ENCODE measurements at regions not wholly inside any gene's neighbourhood (a gene's known extent, or its start where the extent isn't known, plus 50 kb on each side); places are given as distances from the start of the nearest gene placed in this dataset.

DNA sequence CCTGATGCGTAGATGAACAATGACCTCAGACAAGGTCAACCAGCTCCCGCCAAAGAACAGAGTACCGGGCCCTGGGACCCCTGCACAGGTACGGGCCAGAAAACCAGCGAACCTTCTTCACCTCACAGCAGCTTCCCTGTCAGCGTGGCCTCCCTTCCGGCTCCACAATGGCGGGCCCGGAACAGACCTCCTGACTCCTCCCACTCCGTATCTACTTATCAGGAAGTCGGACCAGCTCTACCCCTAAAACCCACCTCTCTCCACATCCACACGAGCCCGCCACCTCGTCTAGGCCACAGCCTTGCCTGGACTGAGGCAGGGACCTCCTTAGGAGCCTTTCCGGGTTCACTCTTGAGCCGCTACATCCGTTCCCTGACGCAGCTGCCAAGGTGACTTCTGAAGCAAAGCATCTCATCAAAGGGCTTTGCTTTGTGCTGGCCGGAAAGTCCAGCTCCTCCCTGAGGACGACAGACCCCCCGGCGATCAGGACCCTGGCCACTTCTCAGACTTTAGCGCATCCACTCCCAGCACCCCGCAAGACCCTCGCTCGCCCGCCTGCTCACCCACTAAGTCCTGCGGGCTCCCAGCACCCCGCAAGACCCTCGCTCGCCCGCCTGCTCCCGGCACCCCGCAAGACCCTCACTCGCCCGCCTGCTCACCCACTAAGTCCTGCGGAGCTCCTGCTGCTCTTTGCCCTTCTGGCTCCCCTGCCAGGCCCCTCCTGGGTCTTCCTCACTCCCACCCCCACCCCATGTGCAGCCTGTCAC, 308.3 kb upstream of the FOXQ1 start:
- TF ChIP-seq, protein P1, sequence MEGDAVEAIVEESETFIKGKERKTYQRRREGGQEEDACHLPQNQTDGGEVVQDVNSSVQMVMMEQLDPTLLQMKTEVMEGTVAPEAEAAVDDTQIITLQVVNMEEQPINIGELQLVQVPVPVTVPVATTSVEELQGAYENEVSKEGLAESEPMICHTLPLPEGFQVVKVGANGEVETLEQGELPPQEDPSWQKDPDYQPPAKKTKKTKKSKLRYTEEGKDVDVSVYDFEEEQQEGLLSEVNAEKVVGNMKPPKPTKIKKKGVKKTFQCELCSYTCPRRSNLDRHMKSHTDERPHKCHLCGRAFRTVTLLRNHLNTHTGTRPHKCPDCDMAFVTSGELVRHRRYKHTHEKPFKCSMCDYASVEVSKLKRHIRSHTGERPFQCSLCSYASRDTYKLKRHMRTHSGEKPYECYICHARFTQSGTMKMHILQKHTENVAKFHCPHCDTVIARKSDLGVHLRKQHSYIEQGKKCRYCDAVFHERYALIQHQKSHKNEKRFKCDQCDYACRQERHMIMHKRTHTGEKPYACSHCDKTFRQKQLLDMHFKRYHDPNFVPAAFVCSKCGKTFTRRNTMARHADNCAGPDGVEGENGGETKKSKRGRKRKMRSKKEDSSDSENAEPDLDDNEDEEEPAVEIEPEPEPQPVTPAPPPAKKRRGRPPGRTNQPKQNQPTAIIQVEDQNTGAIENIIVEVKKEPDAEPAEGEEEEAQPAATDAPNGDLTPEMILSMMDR (IDR thresholded peaks at IDR 0.05) = no peak

DNA sequence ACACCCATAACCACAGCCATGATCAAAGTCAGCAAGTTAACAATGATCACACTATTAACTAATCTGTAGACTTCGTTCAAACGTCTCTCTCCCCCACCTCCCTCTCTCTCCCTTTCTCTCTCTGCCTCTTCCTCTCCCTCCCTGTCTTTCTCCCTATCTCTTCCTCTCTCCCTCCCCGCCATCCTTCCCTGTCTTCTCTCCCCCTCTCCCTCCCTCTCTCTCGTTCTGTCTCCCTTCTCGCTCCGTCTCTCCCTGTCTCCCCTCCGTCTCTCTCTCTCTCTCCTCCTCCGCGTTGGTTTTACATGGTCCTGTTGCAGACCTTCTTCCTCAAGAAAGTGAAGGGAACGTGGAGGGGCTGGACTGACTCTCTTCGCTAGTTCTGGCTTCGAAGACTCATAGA, 308.9 kb upstream of the FOXQ1 start:
- TF ChIP-seq, protein P1 (IDR thresholded peaks at IDR 0.05) = no peak

DNA sequence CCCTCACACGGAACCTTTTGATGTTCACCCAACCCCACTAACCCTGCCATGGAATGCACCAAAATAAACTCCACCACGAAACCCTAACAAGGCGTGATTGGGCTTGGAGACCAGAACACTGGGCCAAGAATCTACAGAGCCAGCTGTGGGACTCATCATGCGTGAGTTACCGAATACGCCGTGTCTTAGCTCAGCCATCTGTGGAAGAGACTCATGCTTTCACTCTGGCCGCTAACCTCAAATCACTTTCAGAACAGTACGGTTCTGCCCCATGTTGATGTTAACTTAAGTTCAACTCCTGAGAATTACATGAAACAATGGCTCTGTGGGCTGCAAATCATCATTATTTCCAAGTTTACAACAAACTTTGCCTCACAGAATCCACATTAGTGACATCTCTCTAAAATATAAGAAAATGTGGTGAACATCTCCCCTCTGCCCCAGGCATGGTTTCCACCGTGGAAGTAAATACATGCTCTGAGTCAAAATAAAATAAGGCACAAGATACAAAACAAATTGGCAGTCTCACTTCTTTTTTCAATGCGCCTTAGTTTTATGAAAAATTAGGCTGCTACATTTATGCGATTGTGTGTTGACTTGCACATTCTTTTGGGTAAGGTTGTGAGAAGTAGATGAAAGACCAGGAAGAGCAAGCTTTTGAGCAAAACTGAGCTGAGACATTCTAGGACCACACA, 308.9 kb upstream of the EXOC2 start:
- TF ChIP-seq, protein P1 (IDR thresholded peaks at IDR 0.05) = no peak

DNA sequence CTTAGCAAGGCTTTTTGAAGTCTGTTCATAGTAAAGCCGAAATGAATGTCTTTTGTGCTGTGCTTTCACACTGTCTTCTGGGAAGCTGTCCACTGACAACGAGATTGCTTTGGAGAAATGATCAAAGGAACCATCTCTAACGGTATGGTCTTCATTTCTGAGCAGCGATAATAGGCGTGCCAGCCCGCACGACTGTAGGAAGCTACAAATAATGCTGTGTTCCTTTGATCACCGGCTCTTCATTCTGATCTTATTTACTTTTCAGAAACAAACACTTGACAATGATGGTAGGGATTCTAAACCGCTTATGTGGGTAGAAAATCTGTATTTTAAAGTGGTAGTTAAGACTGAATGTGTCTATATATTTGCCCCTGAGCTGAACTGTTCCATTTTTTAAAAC, 306.6 kb upstream of the EXOC2 start:
- TF ChIP-seq, protein P1 (IDR thresholded peaks at IDR 0.05) = no peak

DNA sequence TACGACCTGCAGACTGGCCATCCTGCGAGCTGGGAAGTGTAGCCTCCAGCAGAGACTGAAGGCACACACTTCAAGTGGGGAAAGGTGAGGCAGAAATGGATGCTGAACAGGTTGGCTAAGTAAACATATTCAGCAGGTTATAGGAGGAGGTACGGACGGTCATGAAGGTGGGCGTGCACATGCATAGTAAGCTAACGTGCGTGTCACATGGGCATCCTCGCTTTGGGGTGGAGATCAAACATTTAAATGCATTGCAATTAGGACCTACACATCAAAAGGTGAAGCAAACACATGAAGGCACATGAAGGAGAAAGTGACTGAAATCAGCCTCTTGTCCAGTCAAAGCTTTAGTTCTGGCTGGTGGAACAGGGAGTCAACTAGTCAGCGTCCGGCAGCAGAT, 305.6 kb upstream of the EXOC2 start:
- TF ChIP-seq, protein P1 (IDR thresholded peaks at IDR 0.05) = no peak

DNA sequence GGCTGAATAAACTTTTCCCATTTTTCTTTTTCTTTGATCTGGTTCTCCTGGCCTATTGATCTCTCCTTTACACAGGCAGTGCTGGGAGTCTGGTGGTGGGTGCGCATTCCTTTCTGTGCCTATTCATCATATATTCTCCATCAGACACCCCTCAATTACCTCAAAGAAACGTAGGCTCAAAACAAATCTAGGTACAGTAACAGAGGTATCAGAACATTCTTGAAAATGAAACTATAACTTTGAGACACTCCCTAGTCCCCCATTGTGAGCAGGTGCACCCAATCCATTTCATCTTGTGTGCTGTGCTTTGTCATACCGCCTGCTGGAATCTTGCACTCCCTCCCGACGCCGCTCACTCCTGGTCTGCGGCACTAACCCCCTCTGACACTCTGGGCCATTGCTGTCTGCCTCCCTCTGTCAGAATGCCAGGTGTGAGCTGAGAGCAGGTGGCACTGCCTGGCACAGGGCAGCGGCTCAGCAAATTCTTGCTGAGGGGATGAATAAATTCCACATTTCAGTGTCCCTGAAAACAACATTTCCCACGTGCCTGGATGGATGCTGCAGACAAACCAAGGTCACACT, 303.4 kb upstream of the EXOC2 start:
- TF ChIP-seq, protein P1 (IDR thresholded peaks at IDR 0.05) = no peak

DNA sequence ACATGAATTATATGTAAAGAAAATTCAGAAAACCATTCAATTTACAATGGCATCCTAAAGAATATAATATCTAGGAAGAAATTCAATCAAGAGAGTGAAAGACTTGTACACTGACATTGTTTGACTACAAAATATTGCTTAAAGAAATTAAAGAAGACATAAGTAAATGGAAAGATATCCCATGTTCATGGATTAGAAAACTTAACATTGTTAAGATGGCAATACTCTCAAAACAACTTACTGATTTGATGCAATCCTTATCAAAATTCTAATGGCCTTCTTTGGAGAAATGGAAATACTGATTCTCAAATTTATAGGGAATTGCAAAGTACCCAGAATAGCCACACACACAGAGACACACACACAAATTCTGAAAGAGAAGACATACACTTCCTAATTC, 298.3 kb upstream of the EXOC2 start:
- TF ChIP-seq, protein P1 (IDR thresholded peaks at IDR 0.05) = no peak
